ENCODE measurements at regions not wholly inside any gene's neighbourhood (a gene's known extent, or its start where the extent isn't known, plus 50 kb on each side); places are given as distances from the start of the nearest gene placed in this dataset.

DNA sequence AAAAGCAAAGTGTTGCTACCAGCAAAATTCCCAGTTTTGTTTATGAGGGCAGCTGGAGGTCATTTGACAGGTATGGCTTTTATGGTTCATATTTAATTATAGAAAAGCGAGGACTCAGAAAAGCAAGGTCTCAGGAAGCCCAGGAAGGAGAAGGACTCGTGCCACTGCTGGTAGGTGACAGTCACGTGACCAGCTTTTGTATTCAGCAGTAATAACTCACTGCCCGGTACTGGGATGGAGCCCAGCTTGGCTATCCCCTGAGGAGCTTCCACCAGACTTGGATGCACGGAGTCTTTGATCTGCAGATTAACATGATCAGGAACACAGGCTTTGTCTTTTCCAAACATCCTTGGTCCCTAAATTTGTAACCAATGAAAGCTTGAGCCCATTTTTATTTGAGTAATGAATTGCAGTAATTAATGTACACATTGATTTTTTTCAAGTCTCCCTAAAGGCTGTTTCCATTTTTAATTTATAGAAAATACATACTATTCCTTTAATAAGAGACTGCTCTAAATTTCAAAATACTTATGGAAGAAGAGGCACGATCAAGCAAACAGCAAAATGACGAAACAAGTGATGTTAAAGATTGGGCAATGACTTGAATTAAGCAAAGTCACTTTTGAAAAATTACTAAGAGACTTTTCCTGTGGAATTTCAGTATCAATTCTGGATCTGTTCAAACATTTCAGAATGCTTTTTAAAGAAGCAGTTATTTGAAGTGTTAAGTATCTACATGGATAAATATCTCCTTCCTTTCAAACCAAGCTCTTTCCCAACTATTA is 251.7 kb upstream of the HNRNPA3 start:
- Mint-ChIP-seq H3K9me3 (ENCODE audit: unreplicated experiment) (no peaks in the 10 kb centered on the region), H3K4me1 (ENCODE audit: unreplicated experiment) (peaks cover 6% of the 10 kb centered on the region), H3K27me3 (ENCODE audit: unreplicated experiment) (no peaks in the 10 kb centered on the region), H3K27ac (ENCODE audit: unreplicated experiment) (no peak overlapping the region), H3K36me3 (ENCODE audit: low read depth, unreplicated experiment) (no peaks in the 10 kb centered on the region), H3K4me3 (ENCODE audit: unreplicated experiment) (no peak overlapping the region)
- DNase-seq (ENCODE audit: low spot score), result no peak
- TF ChIP-seq, protein P1, sequence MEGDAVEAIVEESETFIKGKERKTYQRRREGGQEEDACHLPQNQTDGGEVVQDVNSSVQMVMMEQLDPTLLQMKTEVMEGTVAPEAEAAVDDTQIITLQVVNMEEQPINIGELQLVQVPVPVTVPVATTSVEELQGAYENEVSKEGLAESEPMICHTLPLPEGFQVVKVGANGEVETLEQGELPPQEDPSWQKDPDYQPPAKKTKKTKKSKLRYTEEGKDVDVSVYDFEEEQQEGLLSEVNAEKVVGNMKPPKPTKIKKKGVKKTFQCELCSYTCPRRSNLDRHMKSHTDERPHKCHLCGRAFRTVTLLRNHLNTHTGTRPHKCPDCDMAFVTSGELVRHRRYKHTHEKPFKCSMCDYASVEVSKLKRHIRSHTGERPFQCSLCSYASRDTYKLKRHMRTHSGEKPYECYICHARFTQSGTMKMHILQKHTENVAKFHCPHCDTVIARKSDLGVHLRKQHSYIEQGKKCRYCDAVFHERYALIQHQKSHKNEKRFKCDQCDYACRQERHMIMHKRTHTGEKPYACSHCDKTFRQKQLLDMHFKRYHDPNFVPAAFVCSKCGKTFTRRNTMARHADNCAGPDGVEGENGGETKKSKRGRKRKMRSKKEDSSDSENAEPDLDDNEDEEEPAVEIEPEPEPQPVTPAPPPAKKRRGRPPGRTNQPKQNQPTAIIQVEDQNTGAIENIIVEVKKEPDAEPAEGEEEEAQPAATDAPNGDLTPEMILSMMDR (IDR thresholded peaks at IDR 0.05; ENCODE audit: unreplicated experiment), result no peak

DNA sequence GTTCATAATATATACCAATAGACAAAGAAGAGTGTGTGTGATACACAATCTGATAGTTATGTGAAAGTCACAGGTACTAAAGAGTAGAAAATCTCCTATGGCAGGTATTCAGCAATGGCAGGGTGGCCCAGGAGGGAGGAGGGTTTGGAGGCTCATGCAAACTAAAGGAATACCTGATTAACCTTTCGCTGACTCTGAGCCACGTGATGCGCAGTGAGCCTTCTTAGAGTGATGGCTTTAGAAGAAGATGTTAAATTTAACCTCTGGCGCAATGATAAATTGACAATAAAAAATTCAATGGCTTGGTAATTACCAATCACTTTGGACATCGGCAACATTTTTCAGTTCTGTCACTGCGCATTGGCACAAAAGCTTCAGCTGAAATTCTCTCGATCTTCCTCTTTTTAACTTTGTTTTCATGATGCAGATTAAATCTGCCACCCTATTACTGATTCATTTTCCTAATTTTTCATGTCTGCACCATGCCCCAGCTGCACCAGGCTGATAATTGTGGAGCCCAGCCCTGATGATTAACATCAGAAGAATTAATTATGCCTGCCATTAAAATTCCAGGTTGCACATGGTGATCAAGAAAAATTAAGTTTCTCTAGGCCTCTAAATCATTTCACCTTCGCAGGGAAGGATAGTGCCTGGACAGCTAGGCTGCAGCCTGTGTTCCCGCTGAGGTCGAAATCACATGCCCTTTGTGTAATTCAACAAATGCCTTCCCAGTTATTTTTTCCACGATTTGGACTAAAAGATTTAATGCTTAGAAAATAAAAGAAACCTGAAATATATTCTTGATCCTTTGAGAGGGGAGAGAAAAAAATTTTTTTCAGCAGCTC is 250.6 kb upstream of the HNRNPA3 start:
- TF ChIP-seq, protein P1 (IDR thresholded peaks at IDR 0.05; ENCODE audit: unreplicated experiment), result no peak
- Mint-ChIP-seq H3K4me3 (ENCODE audit: unreplicated experiment) (no peak overlapping the region), H3K27me3 (ENCODE audit: unreplicated experiment) (no peaks in the 10 kb centered on the region), H3K27ac (ENCODE audit: unreplicated experiment) (no peak overlapping the region), H3K36me3 (ENCODE audit: low read depth, unreplicated experiment) (no peaks in the 10 kb centered on the region), H3K9me3 (ENCODE audit: unreplicated experiment) (no peaks in the 10 kb centered on the region), H3K4me1 (ENCODE audit: unreplicated experiment) (peaks cover 6% of the 10 kb centered on the region)
- no peak for DNase-seq (ENCODE audit: low spot score)

DNA sequence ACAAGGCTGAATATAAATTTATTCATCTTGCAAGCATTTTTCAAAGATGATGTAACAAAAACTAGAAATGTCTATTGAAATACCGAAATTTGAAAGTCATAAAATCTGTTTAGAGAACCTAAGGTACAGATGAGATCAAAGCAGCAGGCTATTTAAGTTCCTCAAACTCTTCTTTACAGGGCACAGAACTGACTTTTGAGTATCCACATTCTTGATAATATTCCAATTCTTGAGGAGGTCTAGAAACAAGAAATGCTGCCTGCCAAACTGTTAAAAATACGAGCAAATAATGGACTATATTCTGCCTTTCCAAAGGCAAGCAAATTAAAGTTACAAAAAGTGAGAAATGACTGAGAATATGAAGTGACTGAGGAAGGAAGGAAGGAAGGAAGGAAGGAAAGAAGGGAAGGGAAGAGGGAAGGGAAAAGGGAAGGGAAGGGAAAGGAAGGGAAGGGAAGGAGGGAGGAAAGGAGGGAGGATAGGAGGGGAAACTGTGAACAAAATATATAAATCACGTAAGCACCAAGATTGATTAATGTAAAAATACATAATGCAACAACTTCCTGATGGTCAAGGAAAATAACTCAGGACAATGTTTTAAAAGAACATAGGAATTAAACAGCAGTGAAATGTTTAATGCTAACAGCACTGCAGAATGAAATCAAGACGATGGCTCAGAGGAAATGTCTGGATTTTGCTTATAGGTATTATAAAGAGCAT is 248.9 kb upstream of the HNRNPA3 start:
- no peak overlapping the region for H3K27ac Mint-ChIP-seq (ENCODE audit: unreplicated experiment)
- H3K36me3 Mint-ChIP-seq (ENCODE audit: low read depth, unreplicated experiment), result no peaks in the 10 kb centered on the region
- H3K4me1 Mint-ChIP-seq (ENCODE audit: unreplicated experiment), result peaks cover 6% of the 10 kb centered on the region
- no peak for DNase-seq (ENCODE audit: low spot score)
- no peak overlapping the region for H3K4me3 Mint-ChIP-seq (ENCODE audit: unreplicated experiment)
- TF ChIP-seq, protein P1 (IDR thresholded peaks at IDR 0.05; ENCODE audit: unreplicated experiment), result no peak
- H3K27me3 Mint-ChIP-seq (ENCODE audit: unreplicated experiment), result no peaks in the 10 kb centered on the region
- no peaks in the 10 kb centered on the region for H3K9me3 Mint-ChIP-seq (ENCODE audit: unreplicated experiment)

DNA sequence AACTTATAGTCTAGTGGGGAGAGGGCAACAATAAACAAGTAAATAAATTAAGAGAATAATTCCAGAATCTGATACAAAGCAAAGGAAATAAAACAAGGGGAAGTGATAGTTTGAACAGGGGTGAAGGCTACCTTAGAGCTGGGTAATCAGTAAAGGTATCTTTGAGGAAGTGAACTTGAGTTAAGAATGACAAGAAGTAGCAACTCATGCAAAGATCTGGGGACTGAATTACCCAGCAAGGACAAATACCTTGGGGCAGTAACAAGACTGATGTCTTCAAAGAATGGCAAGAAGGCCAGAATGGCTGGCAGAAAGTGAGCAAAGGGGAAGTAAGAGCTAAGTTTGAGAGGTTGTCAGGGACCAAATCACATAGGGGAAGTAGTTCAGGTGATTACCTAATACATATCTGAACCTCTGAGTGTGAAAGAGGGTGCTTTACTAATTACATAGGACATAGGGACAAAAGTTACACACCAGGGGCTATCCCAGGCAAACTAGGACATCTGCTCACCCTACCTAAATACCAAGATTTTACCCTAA is 244.6 kb upstream of the HNRNPA3 start:
- Mint-ChIP-seq H3K4me3 (ENCODE audit: unreplicated experiment) (no peak overlapping the region), H3K36me3 (ENCODE audit: low read depth, unreplicated experiment) (no peaks in the 10 kb centered on the region), H3K4me1 (ENCODE audit: unreplicated experiment) (peaks cover 6% of the 10 kb centered on the region)

More for the DNA sequence above, 244.6 kb upstream of the HNRNPA3 start:
- Mint-ChIP-seq H3K9me3 (ENCODE audit: unreplicated experiment) (no peaks in the 10 kb centered on the region), H3K27ac (ENCODE audit: unreplicated experiment) (no peak overlapping the region), H3K27me3 (ENCODE audit: unreplicated experiment) (peaks cover 2% of the 10 kb centered on the region)
- DNase-seq (ENCODE audit: low spot score), result no peak
- TF ChIP-seq, protein P1 (IDR thresholded peaks at IDR 0.05; ENCODE audit: unreplicated experiment), result no peak
